ENCODE measurements at regions not wholly inside any gene's neighbourhood (a gene's known extent, or its start where the extent isn't known, plus 50 kb on each side); places are given as distances from the start of the nearest gene placed in this dataset.

DNA sequence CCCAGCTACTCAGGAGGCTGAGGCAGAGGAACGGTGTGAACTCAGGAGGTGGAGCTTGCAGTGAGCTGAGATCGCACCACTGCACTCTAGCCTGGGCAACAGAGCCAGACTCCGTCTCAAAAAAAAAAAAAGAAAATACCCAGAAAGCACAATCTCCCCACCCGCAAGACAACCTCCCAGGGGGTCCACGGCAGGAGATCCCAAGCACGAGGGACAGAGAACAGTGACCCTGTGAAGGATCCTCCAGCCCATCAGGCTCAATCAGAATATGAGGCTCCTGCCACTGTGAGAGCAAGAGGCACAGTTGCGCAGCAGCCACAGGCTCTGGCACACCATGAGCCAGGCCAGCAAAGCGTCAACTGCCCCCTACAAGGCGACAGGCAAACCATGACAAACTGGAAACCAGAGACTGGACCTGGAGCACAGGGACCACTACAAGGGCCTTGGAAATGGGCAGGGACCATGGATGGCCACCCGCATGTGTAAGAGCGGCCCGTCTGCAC, 164.8 kb upstream of the GRK3 start:
- H3K27me3 Mint-ChIP-seq: peaks cover 1% of the 10 kb centered on the region
- peaks cover 14% of the 10 kb centered on the region for H3K36me3 Mint-ChIP-seq (ENCODE audit: low read depth)
- H3K4me1 Mint-ChIP-seq (ENCODE audit: low read depth): peaks cover 86% of the 10 kb centered on the region
- peak overlapping the region; percentile 17 for H3K4me3 Mint-ChIP-seq
- no peaks in the 10 kb centered on the region for H3K9me3 Mint-ChIP-seq
- H3K27ac Mint-ChIP-seq: peak overlapping the region; percentile 68
- intact Hi-C loops (cut with micrococcal nuclease): loop anchor here (10.0 kb wide), 1 partner anchor 45 kb away; no protein-coding TSS in a partner anchor

DNA sequence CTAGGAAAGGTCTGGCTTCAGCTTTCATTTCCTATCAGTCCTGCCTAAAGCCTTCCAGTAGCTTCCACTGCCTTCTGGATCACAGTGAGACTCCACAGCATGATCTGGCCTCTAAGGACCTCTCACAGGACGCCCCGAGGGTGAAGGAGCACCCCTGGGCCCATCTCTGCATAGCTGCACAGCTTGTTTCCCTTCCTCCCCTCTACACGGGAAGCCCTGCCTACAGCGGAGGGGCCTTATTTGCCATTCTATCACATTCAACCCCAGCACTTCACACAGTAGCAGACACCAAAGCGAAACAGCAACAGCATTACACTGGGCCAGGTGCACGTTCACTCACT, 162.3 kb upstream of the GRK3 start:
- Mint-ChIP-seq H3K36me3 (ENCODE audit: low read depth) (peaks cover 10% of the 10 kb centered on the region), H3K27me3 (peaks cover 1% of the 10 kb centered on the region), H3K4me1 (ENCODE audit: low read depth) (peaks cover 79% of the 10 kb centered on the region), H3K4me3 (peak overlapping the region; percentile 79), H3K27ac (peak overlapping the region; percentile 76), H3K9me3 (no peaks in the 10 kb centered on the region)
- intact Hi-C loops (cut with micrococcal nuclease): no loop called here

DNA sequence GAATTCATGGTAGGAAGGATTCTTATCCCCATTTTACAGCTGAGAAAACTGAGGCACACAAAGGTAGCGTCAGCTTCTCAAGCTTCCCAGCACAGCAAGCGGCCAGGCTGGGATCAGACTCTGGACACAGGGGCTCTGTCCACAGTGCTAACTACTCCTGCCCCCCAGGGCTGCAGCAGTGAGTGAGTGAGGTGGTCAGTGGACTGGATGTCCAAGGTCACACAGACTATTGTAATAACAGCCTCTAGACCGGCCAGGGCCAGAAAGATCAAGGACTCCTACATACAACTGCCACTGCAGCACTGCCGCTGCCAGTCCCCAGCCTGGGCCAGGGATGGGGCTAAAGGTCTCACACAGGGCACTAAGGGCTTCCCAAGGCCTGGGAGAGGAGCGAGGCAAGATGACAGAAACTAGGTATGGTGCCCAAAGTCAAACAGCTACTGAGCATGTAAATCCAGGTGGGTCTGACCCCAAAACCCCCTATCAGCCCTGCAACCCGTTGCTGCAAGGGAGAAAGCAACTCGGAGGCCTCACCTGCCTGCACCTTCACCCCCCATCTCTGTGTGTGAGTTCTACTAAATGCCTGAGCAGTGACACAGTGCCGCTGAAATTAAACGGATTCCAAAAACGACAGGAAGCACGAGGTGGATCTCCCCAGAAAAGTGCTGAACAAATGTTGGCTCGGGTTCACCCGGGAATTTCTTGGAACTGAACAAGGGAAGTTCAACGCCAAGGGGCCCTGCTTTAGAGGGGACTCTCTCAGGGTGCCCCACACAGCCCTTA, 161.8 kb upstream of the GRK3 start:
- peaks cover 82% of the 10 kb centered on the region for H3K4me1 Mint-ChIP-seq (ENCODE audit: low read depth)
- H3K27me3 Mint-ChIP-seq: peaks cover 1% of the 10 kb centered on the region
- H3K36me3 Mint-ChIP-seq (ENCODE audit: low read depth): peaks cover 10% of the 10 kb centered on the region
- intact Hi-C loops (cut with micrococcal nuclease): no loop called here
- H3K4me3 Mint-ChIP-seq: peak overlapping the region; percentile 79
- H3K9me3 Mint-ChIP-seq: no peaks in the 10 kb centered on the region
- peak overlapping the region; percentile 76 for H3K27ac Mint-ChIP-seq

DNA sequence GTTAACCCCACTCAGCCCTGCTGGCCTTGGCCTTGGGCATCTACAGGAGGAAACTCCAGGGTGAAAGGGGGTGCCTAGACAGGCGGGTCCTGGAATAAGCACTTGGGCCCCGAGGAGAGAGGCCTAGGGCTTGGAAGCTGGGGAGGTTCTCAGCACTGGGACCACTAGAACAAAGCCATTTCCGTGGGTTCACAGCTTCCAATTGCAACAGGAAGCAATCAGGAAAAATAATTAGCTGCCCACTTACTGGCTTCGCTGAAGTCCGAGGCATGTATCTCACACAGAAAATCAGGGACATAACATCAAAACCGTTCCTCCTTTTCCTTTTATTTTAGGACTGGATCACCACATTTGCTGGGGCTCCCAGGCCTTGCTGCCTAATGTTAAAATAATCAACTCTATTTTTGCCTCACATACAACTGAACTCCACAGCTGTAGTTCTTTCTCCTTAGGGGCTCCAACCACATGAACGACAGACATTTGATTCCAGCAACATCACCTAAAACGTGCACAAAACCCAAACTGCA, 161.1 kb upstream of the GRK3 start:
- H3K36me3 Mint-ChIP-seq (ENCODE audit: low read depth): peaks cover 10% of the 10 kb centered on the region
- H3K4me1 Mint-ChIP-seq (ENCODE audit: low read depth): peaks cover 78% of the 10 kb centered on the region
- H3K27me3 Mint-ChIP-seq: peaks cover 1% of the 10 kb centered on the region
- no peaks in the 10 kb centered on the region for H3K9me3 Mint-ChIP-seq
- peak overlapping the region; percentile 76 for H3K27ac Mint-ChIP-seq
- intact Hi-C loops (cut with micrococcal nuclease): no loop called here
- H3K4me3 Mint-ChIP-seq: peak overlapping the region; percentile 79

DNA sequence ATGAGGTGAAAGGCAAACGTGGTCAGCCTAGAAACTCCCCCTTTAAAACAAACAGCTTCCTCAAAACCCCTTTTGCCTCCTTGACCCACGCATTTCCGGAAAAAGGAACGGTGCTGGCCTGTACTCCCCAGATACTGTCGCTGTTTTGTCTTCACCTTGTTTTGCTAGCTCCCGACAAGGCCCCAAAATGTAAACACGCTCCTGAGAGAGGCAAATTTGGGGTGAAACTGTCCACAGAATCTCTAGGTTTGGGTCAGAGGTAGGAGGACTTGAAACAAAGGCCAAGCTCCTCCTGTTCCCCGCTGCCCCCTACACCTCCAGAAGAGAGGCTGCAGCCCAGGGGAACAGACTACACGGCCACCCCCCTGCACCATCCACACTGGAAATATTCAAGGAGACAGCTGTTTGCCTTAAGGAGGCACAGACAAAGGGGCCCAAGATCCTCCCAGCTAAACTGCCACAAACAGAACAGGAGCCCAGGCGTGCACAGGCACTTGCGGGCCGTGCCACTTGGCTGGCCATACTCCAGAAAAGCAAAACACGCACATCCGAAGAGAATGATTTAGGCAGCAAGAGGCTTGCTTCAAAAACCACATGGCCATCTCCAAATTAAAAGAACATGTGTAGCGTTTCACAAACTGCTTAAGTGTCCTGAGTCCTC, 160.5 kb upstream of the GRK3 start:
- H3K36me3 Mint-ChIP-seq (ENCODE audit: low read depth): peaks cover 10% of the 10 kb centered on the region
- H3K9me3 Mint-ChIP-seq: no peaks in the 10 kb centered on the region
- peak overlapping the region; percentile 76 for H3K27ac Mint-ChIP-seq
- intact Hi-C loops (cut with micrococcal nuclease): no loop called here
- peak overlapping the region; percentile 79 for H3K4me3 Mint-ChIP-seq
- H3K27me3 Mint-ChIP-seq: peaks cover 1% of the 10 kb centered on the region
- peaks cover 73% of the 10 kb centered on the region for H3K4me1 Mint-ChIP-seq (ENCODE audit: low read depth)

DNA sequence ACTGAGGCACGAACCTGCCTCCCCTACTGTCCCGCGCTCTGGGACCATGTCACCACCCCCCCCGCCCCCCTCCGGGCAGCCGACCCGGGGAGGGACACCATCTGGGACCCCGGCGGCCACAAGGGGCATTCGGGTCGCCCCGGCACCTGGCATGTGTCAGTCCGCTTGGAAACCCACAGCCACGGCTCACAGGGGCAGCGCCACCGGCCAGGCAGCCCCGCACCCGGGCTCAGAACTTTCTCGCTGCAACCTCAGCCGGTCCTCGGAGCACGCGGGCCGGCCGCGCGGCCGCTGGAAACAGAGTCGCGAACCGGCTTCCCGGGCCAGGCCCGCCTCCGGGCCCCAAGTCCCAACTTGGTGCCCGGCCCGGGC, 159.9 kb upstream of the GRK3 start:
- Mint-ChIP-seq H3K27ac (peak overlapping the region; percentile 76), H3K9me3 (no peaks in the 10 kb centered on the region), H3K4me1 (ENCODE audit: low read depth) (peaks cover 69% of the 10 kb centered on the region), H3K4me3 (peak overlapping the region; percentile 79), H3K27me3 (peaks cover under 1% of the 10 kb centered on the region), H3K36me3 (ENCODE audit: low read depth) (peaks cover 10% of the 10 kb centered on the region)
- intact Hi-C loops (cut with micrococcal nuclease): no loop called here

DNA sequence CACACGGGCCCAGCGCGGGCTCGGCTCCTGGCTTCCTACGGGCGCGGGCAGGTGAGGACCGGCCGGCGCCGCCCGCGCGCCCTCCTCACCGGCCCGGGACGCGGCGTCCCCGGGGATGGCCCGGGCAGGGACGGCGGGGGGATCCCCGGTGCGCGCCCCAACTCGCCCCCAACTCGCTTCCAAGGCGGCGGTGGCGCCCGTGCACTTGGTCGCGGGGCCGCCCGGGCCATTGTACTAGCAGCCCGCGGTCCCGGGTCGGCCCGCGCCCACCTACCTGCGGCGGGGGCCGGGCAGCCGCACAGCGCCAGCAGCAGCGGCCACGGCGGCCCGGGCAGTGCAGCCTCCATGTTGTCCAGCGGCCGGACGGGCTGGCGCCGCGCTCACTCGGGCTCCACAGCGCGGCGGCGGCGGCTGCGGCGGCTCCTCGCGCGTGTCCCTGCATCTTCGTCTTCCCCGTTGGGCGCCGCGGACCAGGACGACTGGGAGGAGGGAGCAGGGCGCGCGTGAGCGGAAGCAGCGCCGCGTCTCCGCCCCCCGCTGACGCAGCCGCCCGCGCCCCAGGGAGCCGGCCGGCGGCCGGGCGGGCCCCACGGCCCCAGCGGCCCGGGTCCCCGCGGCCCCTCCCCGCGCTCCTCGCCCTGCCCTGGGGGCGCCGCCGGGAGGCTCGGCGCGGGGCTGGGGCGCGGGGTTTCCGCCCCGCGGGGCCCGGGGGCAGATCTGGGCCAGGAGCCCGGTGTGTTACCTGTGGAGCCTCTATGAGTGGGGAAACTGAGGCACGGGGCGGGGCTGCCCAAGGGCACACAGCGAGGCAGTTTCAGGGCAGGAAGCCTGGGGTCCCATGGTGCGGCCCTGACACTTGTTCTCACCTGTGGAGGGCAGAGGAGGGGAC, 159.3 kb upstream of the GRK3 start:
- no peaks in the 10 kb centered on the region for H3K9me3 Mint-ChIP-seq
- peak overlapping the region; percentile 79 for H3K4me3 Mint-ChIP-seq
- peaks cover 10% of the 10 kb centered on the region for H3K36me3 Mint-ChIP-seq (ENCODE audit: low read depth)
- intact Hi-C loops (cut with micrococcal nuclease): loop anchor here (1.0 kb wide), 1 partner anchor 14 kb away; no protein-coding TSS in a partner anchor
- H3K27me3 Mint-ChIP-seq: no peaks in the 10 kb centered on the region
- peak overlapping the region; percentile 76 for H3K27ac Mint-ChIP-seq
- H3K4me1 Mint-ChIP-seq (ENCODE audit: low read depth): peaks cover 63% of the 10 kb centered on the region

DNA sequence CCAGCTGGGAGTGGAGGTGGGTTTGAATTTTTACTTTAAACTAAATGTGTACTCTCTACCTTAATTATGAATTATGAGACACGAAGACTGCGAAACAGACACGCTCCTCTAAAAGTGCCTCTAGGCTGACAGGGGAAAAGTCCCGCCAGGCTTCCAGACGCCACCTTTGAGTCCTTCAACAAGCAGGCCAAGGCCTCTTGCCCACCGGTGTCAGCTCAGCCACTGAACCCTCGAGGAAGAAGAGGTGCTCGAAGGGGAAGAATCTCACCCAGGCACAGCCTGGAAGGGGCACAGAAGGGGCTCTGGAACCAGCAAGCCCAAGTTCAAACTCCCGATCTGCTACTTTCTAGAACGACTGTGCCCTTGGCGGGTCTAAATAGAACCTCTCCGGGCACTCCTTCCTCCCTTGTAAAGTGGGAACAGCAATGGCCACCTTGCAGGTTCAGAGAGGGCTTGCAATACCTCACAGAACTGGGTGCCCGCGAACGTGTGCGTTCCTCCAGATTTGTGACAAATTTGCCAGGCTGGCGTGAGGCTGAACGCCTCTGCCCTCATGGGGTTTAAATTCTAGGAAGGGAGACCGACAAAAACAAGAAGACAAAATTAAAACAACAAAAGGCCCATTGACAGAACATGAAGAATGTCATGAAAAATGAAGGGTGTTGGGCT, 158.5 kb upstream of the GRK3 start:
- H3K4me1 Mint-ChIP-seq (ENCODE audit: low read depth): peaks cover 55% of the 10 kb centered on the region
- no peaks in the 10 kb centered on the region for H3K9me3 Mint-ChIP-seq
- H3K27ac Mint-ChIP-seq: peak overlapping the region; percentile 76
- peak overlapping the region; percentile 66 for H3K4me3 Mint-ChIP-seq
- peaks cover 10% of the 10 kb centered on the region for H3K36me3 Mint-ChIP-seq (ENCODE audit: low read depth)
- H3K27me3 Mint-ChIP-seq: no peaks in the 10 kb centered on the region
- intact Hi-C loops (cut with micrococcal nuclease): loop anchor here (1.0 kb wide), 1 partner anchor 13 kb away; no protein-coding TSS in a partner anchor

DNA sequence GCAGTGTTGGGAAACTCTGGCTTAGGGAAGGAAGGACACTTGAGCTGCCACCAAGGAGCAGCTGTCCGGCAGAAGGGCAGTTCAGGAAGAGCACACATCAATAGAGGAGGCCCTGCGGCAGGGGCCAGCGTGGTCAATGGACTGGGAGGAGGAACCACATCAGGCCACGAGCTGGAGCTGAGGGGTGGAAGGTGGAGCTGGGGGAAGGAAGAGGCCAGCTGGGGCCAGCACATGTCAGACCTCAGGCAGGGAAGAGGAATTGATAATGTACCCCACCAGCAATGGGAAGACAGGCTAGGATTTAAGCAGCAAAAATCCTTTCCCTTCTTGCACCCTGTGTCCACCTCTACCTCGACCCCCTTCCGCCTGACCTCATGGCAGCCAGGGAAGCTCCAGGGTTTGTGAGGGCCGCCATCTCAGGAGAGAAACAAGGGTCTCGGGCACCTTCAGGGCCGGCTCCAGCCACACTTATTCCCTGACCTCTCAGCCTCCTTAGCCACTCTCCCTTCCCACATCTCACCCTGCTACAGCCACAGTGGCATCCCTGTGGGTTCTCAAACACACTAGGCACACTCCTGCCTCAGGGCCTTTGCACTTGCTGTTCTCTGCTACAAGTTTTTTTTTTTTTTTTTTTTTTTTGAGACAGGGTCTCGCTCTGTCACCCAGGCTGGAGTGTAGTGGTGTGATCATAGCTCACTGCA, 157.8 kb upstream of the GRK3 start:
- Mint-ChIP-seq H3K9me3 (no peaks in the 10 kb centered on the region), H3K27ac (peak overlapping the region; percentile 76), H3K36me3 (ENCODE audit: low read depth) (peaks cover 10% of the 10 kb centered on the region), H3K4me3 (peak overlapping the region; percentile 66), H3K4me1 (ENCODE audit: low read depth) (peaks cover 48% of the 10 kb centered on the region), H3K27me3 (no peaks in the 10 kb centered on the region)
- intact Hi-C loops (cut with micrococcal nuclease): no loop called here

DNA sequence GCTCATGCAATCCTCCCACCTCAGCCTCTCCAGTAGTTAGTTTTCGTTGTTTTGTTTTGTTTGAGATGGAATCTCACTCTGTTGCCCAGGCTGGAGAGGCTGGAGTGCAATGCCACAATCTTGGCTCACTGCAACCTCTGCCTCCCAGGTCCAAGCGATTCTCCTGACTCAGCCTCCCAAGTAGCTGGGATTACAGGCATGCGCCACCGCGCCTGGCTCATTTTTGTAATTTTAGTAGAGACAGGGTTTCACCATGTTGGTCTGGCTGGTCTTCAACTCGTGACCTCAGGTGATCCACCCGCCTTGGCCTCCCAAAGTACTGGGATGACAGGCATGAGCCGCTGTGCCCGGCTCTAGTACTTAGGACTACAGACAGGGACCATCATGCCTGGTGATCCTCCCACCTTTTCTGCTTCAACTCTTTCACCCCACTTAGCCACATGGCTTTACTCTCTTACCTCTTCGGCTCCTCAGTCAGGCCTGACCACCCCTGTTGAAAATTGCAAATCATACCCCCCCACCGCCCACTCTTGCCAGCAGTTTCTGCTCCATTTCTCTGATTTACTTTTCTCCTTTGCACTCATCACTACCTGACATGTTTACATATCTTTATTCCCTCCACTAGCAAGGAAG, 157.1 kb upstream of the GRK3 start:
- Mint-ChIP-seq H3K36me3 (ENCODE audit: low read depth) (peaks cover 10% of the 10 kb centered on the region), H3K4me1 (ENCODE audit: low read depth) (peaks cover 41% of the 10 kb centered on the region), H3K27me3 (no peaks in the 10 kb centered on the region), H3K27ac (peak overlapping the region; percentile 76), H3K4me3 (no peak overlapping the region), H3K9me3 (no peaks in the 10 kb centered on the region)
- intact Hi-C loops (cut with micrococcal nuclease): no loop called here

DNA sequence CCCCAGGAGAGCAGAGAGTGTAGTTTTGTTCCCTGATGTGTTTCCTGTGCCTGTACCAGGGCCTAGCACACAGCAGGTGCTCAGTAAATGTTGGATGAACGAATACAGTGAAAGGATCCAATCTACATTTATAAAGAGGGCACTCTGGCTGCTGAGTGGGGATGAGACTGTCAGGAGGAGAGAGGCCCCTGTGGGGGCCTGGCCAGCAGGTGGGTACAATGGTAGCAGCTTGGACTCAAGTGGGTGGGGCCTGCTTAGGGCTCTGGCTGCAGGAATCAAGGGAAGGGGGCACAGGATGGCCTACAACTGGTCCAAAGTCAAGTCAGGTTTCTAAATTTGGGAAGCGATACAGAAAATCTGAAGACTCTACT, 156.6 kb upstream of the GRK3 start:
- Mint-ChIP-seq H3K4me1 (ENCODE audit: low read depth) (peaks cover 36% of the 10 kb centered on the region), H3K4me3 (no peak overlapping the region), H3K27me3 (no peaks in the 10 kb centered on the region), H3K9me3 (no peaks in the 10 kb centered on the region), H3K27ac (no peak overlapping the region), H3K36me3 (ENCODE audit: low read depth) (peaks cover 10% of the 10 kb centered on the region)
- intact Hi-C loops (cut with micrococcal nuclease): no loop called here

DNA sequence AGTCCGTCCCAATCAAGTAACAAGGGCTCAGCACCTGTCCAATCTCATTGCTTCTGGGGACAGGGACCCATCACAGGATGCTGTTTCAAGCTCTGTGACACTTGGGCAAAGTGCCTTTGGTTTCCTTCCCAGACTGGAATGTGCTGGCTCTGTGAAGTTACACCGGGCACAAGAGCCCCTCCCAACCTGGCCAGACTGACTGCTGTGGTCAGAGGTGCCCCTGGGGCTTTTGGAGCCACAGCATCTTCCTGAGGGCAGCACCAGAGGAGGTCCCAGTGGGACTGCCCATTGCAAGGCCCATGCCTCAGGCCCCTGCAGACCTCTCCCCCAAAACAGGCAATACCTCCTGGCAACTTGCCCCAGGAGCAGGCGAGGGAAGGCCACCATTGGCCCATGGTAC, 155.2 kb upstream of the GRK3 start:
- H3K36me3 Mint-ChIP-seq (ENCODE audit: low read depth): peaks cover under 1% of the 10 kb centered on the region
- intact Hi-C loops (cut with micrococcal nuclease): no loop called here
- H3K9me3 Mint-ChIP-seq: no peaks in the 10 kb centered on the region
- peaks cover 23% of the 10 kb centered on the region for H3K4me1 Mint-ChIP-seq (ENCODE audit: low read depth)
- no peaks in the 10 kb centered on the region for H3K27me3 Mint-ChIP-seq
- H3K4me3 Mint-ChIP-seq: no peak overlapping the region
- H3K27ac Mint-ChIP-seq: no peak overlapping the region

All from dendritic cell treated with granulocyte-macrophage colony-stimulating factor and Interleukin-4, amounts not matched to agents 40 ng/mL and 50 ng/mL, for 4 days (primary cell).